Activated naive CD8-positive, alpha-beta T cell treated with anti-CD3 and anti-CD28 coated beads, Interleukin-2, amount 10 ng/mL, durations not matched to agents 7 days and 5 days (primary cell): ENCODE measurements at regions not wholly inside any gene's neighbourhood (a gene's known extent, or its start where the extent isn't known, plus 50 kb on each side); places are given as distances from the start of the nearest gene placed in this dataset.
"Not testable (repeated sequence)": the region's sequence is repeated elsewhere in the genome, so short reads cannot be mapped to it uniquely, and the experiment has no call there.

Experiments
- ATAC-seq: fragments of 150-1000 bp; cut with Tn5 transposase; one replicate; pipeline ENCODE4 v1.10.0; 2021; ENCODE audit warnings: low read depth, moderate library complexity
- POLR2A ChIA-PET: fragments of 350-600 bp; sonication (Branson Sonifier 250); formaldehyde crosslinking; loops from one replicate; lab custom pipeline; 2021; ENCODE audit warnings: antibody characterized with exemption; lab: Charles Lee
- DNase-seq: peaks from one replicate; pipeline ENCODE4 v3.0.0; 2021
- H3K27ac Mint-ChIP-seq: one replicate; pipeline ENCODE4 v1.8.0; 2022; ENCODE audit warnings: mild to moderate bottlenecking, mixed read lengths
- H3K27me3 Mint-ChIP-seq: one replicate; pipeline ENCODE4 v1.8.0; 2022; ENCODE audit warnings: mild to moderate bottlenecking, moderate library complexity, mixed read lengths
- H3K36me3 Mint-ChIP-seq: one replicate; pipeline ENCODE4 v1.8.0; 2021; ENCODE audit warnings: mild to moderate bottlenecking, mixed read lengths
- H3K4me1 Mint-ChIP-seq: one replicate; pipeline ENCODE4 v1.8.0; 2021; ENCODE audit warnings: mixed read lengths
- H3K4me3 Mint-ChIP-seq: one replicate; pipeline ENCODE4 v1.8.0; 2022; ENCODE audit warnings: mild to moderate bottlenecking, moderate library complexity, mixed read lengths
- H3K9me3 Mint-ChIP-seq: one replicate; pipeline ENCODE4 v1.8.0; 2021; ENCODE audit warnings: mixed read lengths

DNA sequence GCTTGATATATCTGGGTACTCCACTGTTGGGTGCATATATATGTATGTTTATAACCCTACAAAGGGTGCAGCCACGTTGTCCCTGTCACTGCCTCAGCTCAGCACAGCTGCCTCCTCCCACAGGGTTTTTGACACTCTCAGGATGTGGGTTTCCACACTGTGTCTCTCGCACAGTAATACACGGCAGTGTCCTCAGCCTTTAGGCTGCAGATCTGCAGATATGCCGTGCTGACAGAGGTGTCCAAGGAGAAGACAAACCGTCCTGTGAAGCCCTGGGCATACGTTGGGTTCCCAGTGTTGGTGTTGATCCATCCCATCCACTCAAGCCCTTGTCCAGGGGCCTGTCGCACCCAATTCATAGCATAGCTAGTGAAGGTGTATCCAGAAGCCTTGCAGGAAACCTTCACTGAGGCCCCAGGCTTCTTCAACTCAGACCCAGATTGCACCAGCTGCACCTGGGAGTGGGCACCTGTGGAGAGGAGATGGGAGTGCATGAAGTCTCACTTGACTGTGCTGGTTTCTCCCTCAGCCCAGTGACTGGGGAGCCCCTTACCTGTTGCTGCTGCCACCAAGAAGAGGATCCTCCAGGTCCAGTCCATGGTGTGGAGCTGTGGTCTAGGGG lies 498.7 kb downstream of the TMEM121 start:
- Mint-ChIP-seq H3K4me3 (peak overlapping the region; percentile 3), H3K27ac (peak overlapping the region; percentile 52), H3K36me3 (peaks cover 9% of the 10 kb centered on the region), H3K9me3 (peaks cover 7% of the 10 kb centered on the region), H3K4me1 (peaks cover 16% of the 10 kb centered on the region), H3K27me3 (peaks cover 14% of the 10 kb centered on the region)
- ATAC-seq: peak; percentile 95
- POLR2A ChIA-PET: no interaction called here
- peak; percentile 52 for DNase-seq

DNA sequence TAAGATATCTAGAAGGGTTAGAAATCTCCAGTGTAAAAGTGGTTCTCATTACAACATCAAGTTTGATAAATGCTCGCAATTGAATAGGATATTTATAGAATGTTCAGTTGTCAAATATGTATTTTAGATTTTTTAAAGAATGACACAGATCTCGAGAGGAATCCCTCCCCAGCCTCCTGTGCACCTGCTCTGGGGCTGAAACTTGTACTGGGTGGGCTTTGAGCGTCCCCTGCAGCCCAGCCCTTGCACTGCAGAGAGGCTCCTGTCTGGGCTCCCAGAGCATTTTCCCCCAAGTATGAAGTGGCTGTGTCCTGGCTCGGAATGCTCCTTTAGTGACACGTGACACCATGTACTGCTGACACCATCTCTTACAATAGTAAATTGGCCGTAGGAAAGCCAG lies 499.6 kb downstream of the TMEM121 start:
- H3K27me3 Mint-ChIP-seq: peaks cover 11% of the 10 kb centered on the region
- DNase-seq (no peak), ATAC-seq (no peak)
- H3K9me3 Mint-ChIP-seq: peaks cover 7% of the 10 kb centered on the region
- no peak overlapping the region for H3K27ac Mint-ChIP-seq
- POLR2A ChIA-PET: no interaction called here
- H3K36me3 Mint-ChIP-seq: peaks cover 9% of the 10 kb centered on the region
- no peak overlapping the region for H3K4me3 Mint-ChIP-seq
- H3K4me1 Mint-ChIP-seq: peaks cover 16% of the 10 kb centered on the region

DNA sequence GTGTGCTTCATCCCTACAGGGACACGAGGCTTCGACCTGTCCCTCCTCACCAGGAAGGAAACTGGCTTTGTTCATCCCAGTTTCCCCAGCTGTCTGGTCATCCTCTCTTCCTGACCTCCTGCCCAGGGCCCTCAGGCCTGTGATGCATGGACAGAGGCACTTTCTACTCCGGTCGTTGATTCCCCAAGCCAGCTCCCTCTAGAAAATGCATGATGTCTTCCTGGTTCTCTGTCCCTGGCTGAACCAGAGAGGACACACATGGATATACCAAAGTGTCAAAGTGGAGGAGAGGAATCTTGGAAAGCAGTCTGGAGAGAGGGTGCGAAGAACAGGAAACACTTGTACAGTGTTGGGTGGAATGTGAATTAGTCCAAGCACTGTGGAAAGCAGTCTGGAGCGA lies 501.4 kb downstream of the TMEM121 start:
- H3K9me3 Mint-ChIP-seq, POLR2A ChIA-PET, H3K4me3 Mint-ChIP-seq, H3K36me3 Mint-ChIP-seq, ATAC-seq, DNase-seq, H3K27ac Mint-ChIP-seq: not testable (repeated sequence)
- peaks cover 12% of the 10 kb centered on the region for H3K27me3 Mint-ChIP-seq
- peaks cover 14% of the 10 kb centered on the region for H3K4me1 Mint-ChIP-seq

DNA sequence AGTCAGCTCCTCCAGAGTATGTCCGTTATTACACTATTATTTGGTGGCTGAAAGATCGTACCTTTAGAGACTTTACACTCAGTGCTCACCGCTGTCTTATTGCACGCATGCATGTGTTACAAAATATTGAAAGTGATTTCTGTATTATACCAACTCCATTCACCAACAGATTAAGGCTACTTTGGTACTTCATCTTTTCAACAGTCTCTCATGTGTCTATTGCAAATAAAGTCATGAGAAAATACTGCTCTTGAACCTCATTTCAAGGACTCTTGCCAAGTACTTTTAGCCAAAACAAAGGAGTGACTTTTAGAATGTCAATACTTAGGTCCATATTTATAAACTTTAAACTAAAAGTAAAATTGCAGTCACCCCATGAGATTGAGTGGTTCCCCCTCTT lies 503.6 kb downstream of the TMEM121 start:
- H3K27ac Mint-ChIP-seq: no peak overlapping the region
- no peak for ATAC-seq
- peaks cover 13% of the 10 kb centered on the region for H3K27me3 Mint-ChIP-seq
- H3K4me3 Mint-ChIP-seq: no peak overlapping the region
- H3K4me1 Mint-ChIP-seq: peaks cover 5% of the 10 kb centered on the region
- H3K9me3 Mint-ChIP-seq: no peaks in the 10 kb centered on the region
- no peak for DNase-seq
- POLR2A ChIA-PET: no interaction called here
- no peaks in the 10 kb centered on the region for H3K36me3 Mint-ChIP-seq

DNA sequence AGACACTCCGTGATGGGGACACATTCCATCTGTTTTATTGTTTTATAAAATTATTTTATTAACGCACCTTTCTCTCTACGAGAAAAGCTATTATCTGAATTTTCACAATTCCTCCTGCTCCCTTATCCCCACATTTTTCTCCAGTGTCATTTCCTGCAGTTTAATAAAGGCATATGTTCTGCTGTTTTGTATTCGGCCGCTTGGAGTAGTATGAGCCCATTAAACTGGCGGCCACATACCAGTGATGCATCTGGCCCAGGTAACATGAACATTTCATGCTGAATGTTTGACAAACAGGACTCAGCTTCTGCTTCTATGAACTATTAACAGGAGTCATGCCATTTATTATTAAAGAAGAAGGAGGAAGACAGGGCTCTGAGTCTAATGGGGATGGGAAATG lies 511.0 kb downstream of the TMEM121 start:
- no peak for ATAC-seq
- H3K4me3 Mint-ChIP-seq: no peak overlapping the region
- H3K9me3 Mint-ChIP-seq: no peaks in the 10 kb centered on the region
- H3K27me3 Mint-ChIP-seq: peaks cover 39% of the 10 kb centered on the region
- no peak for DNase-seq
- H3K36me3 Mint-ChIP-seq: no peaks in the 10 kb centered on the region
- H3K4me1 Mint-ChIP-seq: no peaks in the 10 kb centered on the region
- POLR2A ChIA-PET: no interaction called here
- no peak overlapping the region for H3K27ac Mint-ChIP-seq

DNA sequence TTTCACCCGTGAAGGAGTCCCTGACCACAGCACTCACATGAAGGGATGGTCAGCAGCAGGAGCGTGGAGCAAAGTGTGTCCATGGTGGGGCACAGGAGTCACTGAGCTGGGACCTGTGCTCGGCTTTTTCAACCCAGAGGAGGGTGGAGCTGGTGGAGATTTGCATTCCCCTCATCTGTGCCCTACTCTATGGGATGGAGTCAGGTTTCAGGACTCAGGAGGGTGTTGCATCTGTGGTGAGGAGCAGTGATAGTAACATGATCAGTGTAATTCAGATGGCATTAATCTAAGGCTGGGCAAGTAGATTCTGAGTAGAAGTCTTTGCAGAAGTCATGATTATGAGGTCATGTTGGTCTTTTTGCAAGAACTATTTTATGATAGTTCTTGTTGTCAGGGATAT lies 511.9 kb downstream of the TMEM121 start:
- Mint-ChIP-seq H3K4me1 (no peaks in the 10 kb centered on the region), H3K4me3 (no peak overlapping the region), H3K9me3 (no peaks in the 10 kb centered on the region), H3K27me3 (peaks cover 43% of the 10 kb centered on the region), H3K36me3 (no peaks in the 10 kb centered on the region), H3K27ac (no peak overlapping the region)
- DNase-seq (no peak), ATAC-seq (no peak)
- POLR2A ChIA-PET: no interaction called here

DNA sequence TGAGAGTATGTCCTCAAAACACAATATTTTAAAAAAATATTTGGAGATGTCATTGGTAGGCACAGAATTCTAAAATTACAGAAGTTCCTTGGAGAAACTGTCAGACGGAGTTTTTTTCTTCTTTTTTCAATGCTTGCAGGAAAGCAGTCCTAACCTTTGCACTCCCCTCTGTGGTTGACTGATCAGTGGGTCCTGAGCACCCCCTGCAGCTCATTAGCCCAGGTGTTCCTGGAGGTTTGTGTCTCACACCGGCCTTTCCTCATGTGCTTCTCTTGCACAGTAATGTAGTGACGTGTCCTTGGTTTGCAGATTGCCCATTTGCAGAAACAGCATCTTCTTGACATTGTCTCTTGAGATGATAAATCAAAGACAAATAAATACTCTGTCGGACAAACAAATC lies 513.0 kb downstream of the TMEM121 start:
- Mint-ChIP-seq H3K4me1 (no peaks in the 10 kb centered on the region), H3K27me3 (peaks cover 46% of the 10 kb centered on the region), H3K27ac (no peak overlapping the region), H3K36me3 (no peaks in the 10 kb centered on the region), H3K4me3 (no peak overlapping the region), H3K9me3 (no peaks in the 10 kb centered on the region)
- ATAC-seq: peak; percentile 60
- DNase-seq: peak; percentile 51
- POLR2A ChIA-PET: no interaction called here

DNA sequence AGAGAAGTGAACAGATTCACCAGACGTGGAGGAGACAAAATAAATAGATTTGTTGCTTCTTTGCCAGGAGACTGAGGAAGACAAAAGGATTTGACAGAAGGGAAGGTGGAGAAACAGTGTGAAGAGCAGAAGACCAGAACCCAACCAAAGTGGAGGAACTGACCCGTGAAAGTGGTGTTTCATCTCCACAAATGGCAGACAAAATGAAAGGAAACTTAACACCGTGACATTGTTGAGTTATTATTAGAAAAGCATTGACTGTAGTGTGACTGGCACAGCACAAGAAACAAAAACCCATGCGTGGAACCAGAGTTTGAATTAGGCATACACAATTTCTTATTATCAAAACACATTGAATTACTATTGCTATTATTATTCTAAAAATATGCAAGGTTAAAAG lies 518.1 kb downstream of the TMEM121 start:
- no peaks in the 10 kb centered on the region for H3K4me1 Mint-ChIP-seq
- H3K27ac Mint-ChIP-seq: no peak overlapping the region
- H3K9me3 Mint-ChIP-seq: no peaks in the 10 kb centered on the region
- no peak overlapping the region for H3K4me3 Mint-ChIP-seq
- H3K27me3 Mint-ChIP-seq: peaks cover 46% of the 10 kb centered on the region
- ATAC-seq (no peak), DNase-seq (no peak)
- POLR2A ChIA-PET: no interaction called here
- H3K36me3 Mint-ChIP-seq: no peaks in the 10 kb centered on the region

DNA sequence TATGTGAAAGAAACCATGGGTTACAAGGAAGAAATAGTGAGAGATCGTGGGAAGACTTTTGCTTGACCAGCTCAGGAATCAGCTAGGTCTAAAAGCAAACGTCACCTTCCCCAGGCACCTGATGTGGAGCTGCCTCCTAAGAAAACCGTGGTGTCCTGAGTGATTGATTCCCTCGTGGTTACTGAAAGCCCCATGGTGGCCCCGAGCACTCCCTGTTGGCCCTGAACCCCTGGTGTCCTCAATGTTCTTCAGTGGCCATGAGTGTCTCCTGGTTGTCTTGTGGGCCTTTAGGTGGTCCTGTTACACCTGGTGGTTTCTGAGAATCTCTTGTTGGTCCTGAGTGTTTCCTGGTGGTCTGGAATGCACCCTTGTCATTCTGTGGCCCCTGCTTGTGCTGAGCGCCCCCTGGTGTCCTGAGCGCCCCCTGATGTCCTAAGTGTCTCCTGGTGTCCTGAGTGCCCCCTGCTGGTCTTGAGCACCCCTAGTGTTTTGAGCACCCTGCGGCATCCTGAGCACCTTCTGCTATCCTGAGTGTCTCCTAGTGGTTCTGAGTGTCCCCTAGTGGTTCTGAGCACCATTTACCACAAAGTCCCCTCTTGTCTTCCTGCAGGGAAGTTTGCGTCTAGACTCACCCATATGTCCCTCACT lies 518.7 kb downstream of the TMEM121 start:
- peak; percentile 100 for ATAC-seq
- DNase-seq: peak; percentile 85
- Mint-ChIP-seq H3K4me1 (no peaks in the 10 kb centered on the region), H3K27ac (no peak overlapping the region), H3K27me3 (peaks cover 41% of the 10 kb centered on the region), H3K4me3 (no peak overlapping the region), H3K9me3 (no peaks in the 10 kb centered on the region), H3K36me3 (no peaks in the 10 kb centered on the region)
- POLR2A ChIA-PET: no interaction called here

DNA sequence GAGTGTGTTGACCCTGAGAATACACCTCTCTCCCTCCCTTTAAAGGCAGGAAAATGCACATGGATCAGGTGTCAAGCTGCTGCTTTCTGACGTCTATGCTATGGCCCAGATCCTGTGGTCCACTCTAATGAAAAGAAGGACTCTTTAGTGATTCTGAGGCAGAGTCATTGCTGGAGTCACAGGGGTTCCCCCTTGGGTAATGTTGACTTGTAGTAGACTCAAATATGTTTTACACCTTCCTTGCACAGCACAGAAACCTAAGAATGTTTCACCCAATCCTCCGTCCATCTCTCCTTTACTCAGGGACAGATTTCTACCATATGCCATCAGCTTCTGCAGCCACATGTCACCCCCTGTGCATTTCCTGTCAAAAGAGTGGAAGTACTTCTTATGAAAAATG lies 525.4 kb downstream of the TMEM121 start:
- Mint-ChIP-seq H3K27me3 (peaks cover 13% of the 10 kb centered on the region), H3K4me3 (no peak overlapping the region), H3K9me3 (no peaks in the 10 kb centered on the region), H3K27ac (no peak overlapping the region), H3K4me1 (peaks cover 3% of the 10 kb centered on the region), H3K36me3 (no peaks in the 10 kb centered on the region)
- POLR2A ChIA-PET: no interaction called here
- DNase-seq (no peak), ATAC-seq (no peak)

DNA sequence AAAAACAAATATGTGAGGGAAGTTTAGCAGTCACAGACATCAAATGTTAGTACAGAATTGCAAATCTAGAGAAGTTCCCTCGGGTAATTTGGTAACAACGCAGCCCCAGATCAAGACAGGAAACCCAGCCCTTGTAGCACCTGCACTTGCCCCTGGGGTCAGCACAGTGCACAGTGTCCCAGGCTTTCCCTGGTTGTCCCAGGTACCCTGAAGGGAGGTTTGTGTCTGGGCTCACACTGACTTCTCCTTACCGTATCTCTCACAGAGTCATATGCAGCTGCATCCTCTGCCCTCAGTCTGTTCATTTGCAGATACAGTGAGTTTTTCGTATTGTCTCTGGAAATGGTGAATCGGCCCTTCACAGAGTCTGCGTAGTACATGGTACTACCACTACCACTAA lies 528.9 kb downstream of the TMEM121 start:
- Mint-ChIP-seq H3K36me3 (no peaks in the 10 kb centered on the region), H3K4me3 (no peak overlapping the region), H3K9me3 (no peaks in the 10 kb centered on the region), H3K27ac (no peak overlapping the region), H3K4me1 (peaks cover 3% of the 10 kb centered on the region), H3K27me3 (peaks cover 32% of the 10 kb centered on the region)
- POLR2A ChIA-PET: no interaction called here
- ATAC-seq (no peak), DNase-seq (no peak)

DNA sequence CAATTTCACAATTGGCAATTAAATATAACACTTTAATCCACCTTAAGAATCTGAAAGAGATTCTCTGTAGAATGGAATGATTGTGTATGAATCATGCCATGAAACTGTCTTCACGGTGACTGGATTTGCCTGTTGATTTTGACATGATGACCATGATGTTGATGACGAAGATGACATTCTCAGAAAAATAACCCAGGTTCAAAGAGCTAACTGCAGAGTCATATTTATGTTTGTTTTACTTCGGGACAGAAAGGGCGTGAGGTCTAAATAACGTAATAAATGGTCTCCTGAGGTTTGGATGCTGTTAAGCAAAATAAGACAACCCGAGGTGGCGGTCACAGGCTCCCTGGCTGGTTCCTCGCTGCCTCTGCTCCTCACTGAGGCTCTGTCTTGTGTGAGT lies 532.0 kb downstream of the TMEM121 start:
- POLR2A ChIA-PET: no interaction called here
- H3K27me3 Mint-ChIP-seq: peaks cover 41% of the 10 kb centered on the region
- H3K27ac Mint-ChIP-seq: no peak overlapping the region
- DNase-seq (no peak), ATAC-seq (no peak)
- no peaks in the 10 kb centered on the region for H3K9me3 Mint-ChIP-seq
- H3K36me3 Mint-ChIP-seq: no peaks in the 10 kb centered on the region
- H3K4me1 Mint-ChIP-seq: peaks cover 14% of the 10 kb centered on the region
- no peak overlapping the region for H3K4me3 Mint-ChIP-seq

DNA sequence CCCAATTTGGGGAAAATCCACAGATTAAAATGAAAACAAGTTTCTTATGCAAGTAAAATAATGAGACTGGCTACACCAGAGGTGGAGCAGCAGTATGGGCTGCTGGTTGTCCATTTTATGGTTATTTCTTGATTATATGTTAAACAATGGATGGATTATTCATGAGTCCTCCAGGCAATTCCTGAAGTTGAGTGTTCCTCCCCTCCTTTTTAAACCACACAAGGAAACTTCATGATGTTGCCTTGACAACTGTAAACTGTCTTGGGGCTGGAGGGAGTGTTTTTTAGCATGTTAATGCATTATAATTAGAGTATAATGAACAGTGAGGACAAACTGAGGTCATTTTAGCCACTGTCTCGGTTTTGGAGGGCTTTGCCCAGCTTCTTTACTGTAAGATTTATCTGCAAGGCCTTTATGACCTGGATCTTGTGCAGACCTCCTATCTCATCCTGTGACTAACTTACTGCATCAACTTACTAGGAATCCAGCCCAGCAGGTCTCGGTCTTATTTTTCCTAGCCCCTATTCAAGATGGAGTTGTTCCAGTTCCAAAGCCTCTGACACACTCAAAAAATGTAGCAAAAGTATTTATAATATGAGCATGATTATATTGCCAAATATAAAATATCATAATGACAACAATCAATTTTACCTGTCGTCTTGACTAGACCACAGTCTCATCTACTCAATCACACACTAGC lies 534.0 kb downstream of the TMEM121 start:
- Mint-ChIP-seq H3K27ac (no peak overlapping the region), H3K36me3 (no peaks in the 10 kb centered on the region), H3K27me3 (peaks cover 56% of the 10 kb centered on the region), H3K4me3 (no peak overlapping the region), H3K4me1 (peaks cover 12% of the 10 kb centered on the region), H3K9me3 (no peaks in the 10 kb centered on the region)
- ATAC-seq (no peak), DNase-seq (no peak)
- POLR2A ChIA-PET: no interaction called here

DNA sequence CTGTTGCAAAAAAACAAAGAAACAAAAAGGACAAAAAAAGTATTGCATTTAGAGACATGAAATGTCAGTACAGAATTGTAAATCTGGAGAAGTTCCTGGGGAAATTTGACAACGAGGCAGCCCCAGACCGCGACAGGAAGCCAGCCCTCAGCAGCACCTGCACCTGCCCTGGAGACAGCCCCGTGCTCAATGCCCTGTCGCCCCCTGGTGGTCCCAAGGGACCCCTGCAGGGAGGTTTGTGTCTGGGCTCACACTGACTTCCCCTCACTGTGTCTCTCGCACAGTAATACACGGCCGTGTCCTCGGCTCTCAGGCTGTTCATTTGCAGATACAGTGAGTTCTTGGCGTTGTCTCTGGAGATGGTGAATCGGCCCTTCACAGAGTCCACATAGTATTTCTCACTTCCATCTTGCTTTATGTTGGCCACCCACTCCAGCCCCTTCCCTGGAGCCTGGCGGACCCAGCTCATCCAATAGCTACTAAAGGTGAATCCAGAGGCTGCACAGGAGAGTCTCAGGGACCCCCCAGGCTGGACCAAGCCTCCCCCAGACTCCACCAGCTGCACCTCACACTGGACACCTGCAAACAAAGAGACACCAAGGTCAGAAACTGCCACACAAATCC lies 535.6 kb downstream of the TMEM121 start:
- H3K4me3 Mint-ChIP-seq, POLR2A ChIA-PET, H3K9me3 Mint-ChIP-seq, H3K27ac Mint-ChIP-seq, ATAC-seq, H3K36me3 Mint-ChIP-seq: not testable (repeated sequence)
- H3K4me1 Mint-ChIP-seq: peaks cover 12% of the 10 kb centered on the region
- H3K27me3 Mint-ChIP-seq: peaks cover 67% of the 10 kb centered on the region
- peak; percentile 73 for DNase-seq
